ENCODE measurements at regions not wholly inside any gene's neighbourhood (a gene's known extent, or its start where the extent isn't known, plus 50 kb on each side); places are given as distances from the start of the nearest gene placed in this dataset.
A peak's percentile ranks its signal among the peaks of the same experiment; 100 is the strongest.

DNA sequence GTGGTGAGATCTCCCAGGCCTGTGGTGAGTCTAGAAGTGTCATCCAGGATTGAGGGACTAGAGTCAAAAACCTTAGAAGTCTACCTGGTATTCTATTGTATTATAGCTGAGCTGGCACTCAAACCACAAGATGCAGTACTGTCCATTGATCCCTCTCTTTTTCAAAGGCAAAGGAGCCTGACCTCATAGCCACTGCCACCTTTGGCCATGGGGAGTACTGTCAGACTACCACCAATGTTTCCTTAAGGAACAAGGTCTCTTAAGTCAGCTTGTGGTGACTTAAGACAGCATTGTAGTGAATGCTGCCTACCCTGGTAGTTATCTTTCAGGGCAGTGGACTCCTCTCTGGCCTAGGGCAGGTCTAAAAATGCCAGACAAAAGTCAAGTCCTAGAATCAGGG is 878.0 kb upstream of the MDGA2 start:
- no peak for DNase-seq

DNA sequence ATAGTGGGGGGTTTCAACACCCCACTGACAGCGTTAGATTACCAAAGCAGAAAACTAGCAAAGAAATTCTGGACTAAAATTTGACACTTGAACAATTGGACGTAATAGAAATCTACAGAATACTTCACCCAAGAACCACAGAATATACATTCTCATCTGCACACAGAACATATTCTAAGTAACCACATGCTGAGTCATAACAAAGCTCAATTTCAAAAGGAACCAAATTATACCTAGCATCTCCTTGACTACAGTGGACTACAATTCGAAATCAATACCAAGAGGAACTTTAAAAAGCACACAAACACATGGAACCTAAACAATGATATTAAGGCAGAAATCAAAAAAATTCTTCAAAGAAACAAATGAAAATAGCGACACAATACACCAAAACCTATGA is 871.6 kb upstream of the MDGA2 start:
- DNase-seq, result no peak

- no peak for DNase-seq
Measured at GRCh38 chr14:48537600-48537999, 862.2 kb upstream of the MDGA2 start.

GRCh38 chr14:48536318-48536717 is 860.9 kb upstream of the MDGA2 start:
- DNase-seq, result no peak

DNA sequence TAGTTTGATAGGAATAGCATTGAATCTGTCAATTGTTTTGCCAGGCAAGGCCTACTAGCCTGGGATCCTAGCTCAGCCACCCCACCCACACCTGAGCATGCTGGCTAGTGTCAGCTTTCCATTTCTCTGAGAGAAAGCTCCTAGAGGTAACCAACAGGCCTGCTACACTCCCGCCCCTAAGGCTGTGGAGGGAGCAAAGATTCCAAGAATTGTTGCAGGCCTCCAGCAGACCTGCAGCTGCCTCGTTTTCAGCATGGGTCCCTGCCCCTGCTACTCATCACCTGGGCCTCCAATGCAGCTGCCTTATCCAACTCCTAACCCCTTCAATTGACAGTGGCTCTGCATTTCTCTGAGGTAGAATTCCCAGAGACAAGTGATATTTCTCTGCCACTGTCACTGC is 852.4 kb upstream of the MDGA2 start:
- no peak for DNase-seq

DNA sequence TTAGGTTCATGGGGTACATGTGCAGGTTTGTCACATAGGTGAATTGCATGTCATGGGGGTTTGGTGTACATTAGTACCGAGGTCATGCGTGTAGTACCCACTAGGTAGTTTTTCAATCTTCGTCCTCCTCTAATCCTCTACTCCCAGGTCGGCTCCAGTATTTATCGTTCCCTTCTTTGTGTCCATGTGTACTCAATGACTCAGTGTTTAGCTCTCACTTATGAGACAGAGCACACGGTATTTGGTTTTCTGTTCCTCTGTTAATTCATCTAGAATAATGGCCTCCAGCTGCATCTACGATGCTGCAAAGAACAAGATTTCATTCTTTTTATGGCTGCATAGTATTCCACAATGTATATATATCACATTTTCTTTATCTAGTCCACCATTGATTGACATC is 850.9 kb upstream of the MDGA2 start:
- no peak for DNase-seq

- no peak for DNase-seq
Measured at GRCh38 chr14:48504921-48505320, 829.5 kb upstream of the MDGA2 start.

DNA sequence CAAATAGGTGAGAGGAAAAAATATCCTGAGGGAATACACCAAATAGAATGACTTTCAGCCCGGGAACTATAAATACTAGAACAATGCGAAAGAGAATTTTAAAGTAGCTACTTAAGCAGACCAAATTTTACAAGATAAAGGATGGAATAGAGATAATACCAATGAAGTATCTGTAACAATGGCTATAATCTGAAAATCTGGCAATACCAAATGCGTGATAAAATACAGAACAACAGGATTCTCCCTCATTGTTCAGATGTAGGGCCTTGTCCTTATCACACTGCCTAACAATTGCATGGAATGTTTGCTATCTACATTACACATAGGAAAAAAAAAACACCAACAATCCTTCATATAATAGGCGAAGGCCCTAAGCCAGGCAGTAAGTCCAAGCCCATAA is 815.4 kb upstream of the MDGA2 start:
- no peak for DNase-seq

- DNase-seq, result no peak
Measured at GRCh38 chr14:48473944-48474343, 798.5 kb upstream of the MDGA2 start.

DNA sequence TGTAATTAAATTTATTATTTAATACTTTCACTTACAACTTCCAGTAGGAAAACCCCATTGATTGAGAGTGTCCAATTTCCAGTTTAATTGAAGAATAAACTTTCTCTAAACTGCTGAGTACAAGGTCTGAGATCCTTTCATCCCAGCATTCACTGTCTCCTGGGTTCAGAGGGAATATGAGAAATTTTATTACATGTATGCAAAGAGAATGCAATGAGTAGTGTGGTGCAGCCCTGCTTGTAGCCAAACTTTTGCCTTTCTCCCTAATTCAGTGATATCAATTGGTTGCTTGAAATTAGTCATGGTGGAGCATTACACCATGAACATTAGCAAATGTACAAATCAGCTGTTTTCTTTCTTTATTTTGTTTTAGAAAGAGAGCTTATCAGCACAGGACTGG is 780.6 kb upstream of the MDGA2 start:
- no peak for DNase-seq

- DNase-seq, result no peak
Measured at GRCh38 chr14:48454887-48455286, 779.5 kb upstream of the MDGA2 start.

DNA sequence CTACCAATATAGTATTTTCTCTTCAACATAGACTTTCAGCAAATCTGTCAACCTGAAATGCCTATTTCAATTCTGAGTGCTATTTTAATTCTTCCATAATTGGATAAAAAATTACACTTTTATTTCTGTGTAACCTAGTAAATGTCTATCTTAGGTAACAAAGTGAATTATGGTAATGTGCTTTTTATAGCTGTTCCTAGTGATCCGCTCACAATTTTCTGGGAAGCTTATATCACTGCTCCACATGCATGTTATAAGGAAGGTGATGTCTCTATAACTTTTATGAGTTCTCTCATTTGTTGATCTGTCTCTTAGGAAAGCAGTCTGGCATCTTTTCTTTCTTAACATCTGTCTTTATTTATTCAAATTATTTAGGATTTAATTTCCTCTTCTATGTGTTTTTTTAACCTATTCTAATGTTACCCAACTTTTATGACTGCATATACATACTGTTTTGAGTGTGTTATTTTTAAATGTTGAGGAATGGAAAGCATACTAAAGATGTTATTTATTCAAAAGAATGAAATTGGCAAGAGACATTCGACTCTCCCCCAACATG is 777.1 kb upstream of the MDGA2 start:
- DNase-seq, result no peak

GRCh38 chr14:48435221-48435620 is 759.8 kb upstream of the MDGA2 start:
- no peak for DNase-seq

DNA sequence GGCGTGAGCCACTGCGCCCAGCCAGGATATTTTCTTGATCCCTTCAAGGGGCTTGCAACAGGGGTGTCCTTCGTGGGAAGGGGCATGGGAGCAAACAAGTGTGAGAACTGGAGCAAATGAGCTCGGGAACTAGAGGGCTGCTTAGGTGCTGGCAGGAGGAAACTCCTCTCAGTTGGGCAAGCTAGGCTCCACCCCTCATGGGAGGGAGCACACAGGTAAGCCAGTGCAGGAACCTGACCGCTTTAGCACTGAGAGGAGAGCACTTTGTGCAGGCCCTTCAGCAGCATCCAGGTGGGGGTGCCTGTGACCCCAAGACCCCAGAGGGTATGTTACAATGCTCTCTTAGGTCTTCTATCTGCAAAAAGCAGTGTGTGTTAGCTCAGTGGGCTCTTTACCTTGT is 755.4 kb upstream of the MDGA2 start:
- DNase-seq, result no peak

DNA sequence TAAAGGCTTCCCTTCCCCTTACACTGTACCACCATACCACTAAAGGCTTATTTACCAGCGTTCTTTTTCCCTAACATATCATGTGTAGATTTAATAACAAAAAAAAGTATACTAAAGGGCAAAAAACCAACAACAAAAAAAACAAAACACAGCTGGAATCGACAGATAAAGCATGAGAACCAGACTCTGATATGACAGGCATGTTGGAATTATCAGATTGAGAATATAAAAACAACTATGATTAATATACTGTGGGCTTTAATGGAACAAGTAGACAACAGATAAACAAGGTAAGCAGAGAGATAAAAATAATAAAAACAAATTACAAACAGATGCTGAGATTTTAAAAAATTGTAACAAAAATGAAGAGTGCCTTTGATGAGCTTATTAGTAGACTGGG is 754.1 kb upstream of the MDGA2 start:
- DNase-seq, result no peak

DNA sequence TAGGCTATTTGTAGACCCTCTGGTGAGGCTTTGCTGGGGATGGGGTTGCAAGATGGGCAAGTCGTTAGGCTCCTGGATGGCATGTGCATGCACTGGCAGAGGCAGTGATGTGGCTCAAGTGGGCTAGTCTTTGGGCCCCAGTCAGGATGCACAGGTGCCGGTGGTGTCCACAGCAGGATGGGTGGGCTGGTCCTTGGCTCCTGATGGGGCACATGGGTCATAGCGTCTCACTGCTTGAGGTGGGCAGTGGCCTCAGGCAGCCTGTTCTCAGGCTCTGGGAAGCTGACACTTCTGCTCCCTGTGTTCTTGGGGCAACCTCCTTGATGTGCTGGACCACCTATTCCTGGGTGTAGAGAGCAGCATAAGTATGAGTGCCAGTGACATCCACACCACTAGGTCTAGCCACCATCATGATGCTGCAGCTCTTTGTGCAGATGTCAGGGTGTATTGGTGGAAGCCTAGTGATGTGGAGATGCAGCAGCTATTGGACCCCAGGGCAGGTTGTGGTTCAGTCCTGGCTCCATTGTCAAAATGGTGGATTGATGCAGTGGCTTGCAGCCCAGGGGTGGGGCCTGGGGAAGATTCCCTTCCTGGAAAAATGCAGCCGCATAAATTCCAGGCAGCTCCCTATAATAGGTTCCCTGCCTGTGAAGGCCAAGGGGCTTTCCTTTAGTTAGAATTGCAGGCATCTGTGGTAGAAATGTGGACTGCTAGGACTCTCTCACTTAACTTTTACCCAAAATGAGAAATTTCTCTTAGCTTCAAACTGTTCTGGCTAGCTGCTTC is 742.5 kb upstream of the MDGA2 start:
- DNase-seq, result no peak

DNA sequence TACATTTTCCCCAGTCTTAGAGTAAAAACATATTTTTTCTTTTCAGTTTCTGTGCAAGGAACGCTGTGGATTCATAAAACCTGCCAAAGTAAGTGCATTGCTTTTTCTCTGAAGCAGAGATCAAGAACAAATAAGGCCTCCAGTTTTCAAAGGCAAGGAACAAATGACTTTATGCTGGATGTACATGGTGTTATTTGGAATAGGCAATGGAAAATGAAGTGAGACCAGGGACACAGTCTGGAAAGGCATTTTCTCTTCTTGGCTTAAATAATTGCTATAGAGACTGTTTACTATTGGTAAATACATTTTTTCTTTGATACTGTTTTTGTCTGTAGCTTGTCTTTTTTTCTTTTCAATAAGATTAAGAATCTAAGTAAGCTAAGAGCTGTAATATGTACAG is 725.9 kb upstream of the MDGA2 start:
- DNase-seq, result no peak

DNA sequence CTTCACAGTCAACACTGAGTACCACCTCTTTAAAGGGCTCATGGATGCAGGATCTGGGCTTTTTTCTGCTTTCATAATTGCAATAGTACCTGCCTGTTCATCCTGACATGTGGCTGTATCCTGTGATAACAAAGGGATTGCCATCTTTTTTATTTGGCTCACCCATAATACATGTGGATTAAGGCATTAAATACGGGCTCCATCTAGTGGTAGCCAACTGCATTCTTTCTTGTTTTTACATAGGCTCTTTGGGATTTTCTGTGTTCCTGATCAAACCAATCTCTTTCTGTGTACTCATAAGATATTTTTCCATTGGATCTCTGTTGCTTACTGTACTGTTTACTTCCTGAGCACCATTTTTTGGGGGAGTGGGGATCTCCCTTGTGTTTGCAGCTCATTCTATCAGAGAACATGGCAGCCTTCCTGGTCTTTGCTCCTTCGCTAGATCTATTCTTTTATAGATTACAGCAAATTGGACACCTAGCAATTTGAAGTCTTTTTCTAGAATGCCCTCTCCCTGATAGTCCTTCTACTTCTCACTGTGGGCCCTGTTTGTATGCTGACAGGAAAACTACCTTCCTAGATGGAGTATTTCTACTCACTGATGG is 723.4 kb upstream of the MDGA2 start:
- DNase-seq, result peak; percentile 8

DNA sequence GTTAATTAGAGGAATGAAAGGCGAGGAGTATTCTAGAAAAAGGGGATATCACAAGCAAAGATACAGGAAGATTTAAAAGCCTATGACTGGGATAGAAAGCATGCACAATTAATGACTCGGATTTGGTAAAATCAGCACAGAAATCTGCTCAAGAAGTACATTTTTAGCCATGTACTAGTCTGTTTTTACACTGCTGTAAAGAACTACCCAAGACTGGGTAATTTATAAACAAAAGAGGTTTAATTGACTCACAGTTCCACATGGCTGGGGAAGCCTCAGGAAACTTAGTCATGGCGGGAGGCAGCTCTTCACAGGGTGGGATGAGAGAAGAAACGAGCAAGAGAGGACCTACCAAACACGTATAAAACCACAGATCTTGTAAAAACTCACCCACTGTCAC is 716.3 kb upstream of the MDGA2 start:
- no peak for DNase-seq

GRCh38 chr14:48390346-48390745 is 714.9 kb upstream of the MDGA2 start:
- DNase-seq, result no peak

- no peak for DNase-seq
Measured at GRCh38 chr14:48384821-48385220, 709.4 kb upstream of the MDGA2 start.

- no peak for DNase-seq
Measured at GRCh38 chr14:48382961-48383360, 707.6 kb upstream of the MDGA2 start.

DNA sequence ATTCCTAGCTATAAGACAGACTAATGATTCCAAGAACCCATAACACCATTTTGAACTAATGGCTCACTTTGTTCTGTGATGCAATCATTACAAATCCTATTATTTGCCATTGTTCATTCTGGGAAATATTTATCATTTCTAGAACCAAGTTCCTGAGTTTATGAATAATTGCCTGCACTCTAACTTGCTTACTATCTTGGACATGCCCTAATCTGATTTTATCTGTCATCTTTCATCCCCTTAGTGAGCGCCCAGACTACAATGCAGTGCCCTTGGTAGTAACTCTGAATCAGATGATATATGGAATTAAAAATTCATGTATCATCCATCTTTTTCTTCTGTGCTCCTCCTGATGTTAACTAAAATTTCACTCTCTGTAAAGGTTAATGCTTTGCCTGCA is 703.1 kb upstream of the MDGA2 start:
- no peak for DNase-seq

DNA sequence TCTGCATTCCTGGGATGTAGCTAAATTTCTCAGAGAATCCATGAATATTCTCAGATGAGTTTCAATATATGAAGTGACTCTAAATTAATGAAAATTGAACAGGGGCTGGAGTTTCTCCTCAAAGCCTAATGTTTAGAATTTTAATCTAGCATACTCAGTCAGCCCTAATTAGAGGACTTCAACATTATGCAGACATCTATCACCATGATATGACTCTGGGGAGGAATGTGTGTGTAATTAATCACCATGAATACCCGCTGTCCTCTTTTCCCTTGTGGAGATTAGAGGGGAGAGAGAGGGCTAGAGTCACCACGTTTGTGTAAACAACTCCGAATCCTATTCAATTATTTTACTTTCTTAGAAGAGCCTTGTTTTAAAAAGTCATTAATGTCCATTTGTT is 698.6 kb upstream of the MDGA2 start:
- no peak for DNase-seq

DNA sequence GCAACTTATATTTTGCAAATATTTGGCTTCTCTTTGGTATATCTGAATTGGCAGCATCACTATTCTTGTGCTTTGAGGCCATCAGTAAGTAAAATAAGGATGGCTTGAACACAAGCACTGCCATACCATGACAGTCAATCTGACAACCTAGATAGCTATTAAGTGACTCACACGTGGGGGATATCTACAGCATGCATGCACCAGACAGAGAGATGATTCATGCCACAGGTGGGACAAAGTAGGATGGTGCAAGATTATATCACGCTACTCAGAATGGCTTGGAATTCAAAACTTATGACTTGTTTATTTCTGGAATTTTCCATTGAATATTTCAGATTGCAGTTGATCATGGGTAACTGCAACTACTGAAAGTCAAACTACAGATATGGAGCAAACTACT is 675.6 kb upstream of the MDGA2 start:
- no peak for DNase-seq
